Vagina (tissue), 2 donors: ENCODE measurements at regions not wholly inside any gene's neighbourhood (a gene's known extent, or its start where the extent isn't known, plus 50 kb on each side); places are given as distances from the start of the nearest gene placed in this dataset.

Experiments used
- DNase-seq, 2 donors: peaks; one replicate each; pipeline ENCODE4 v3.0.0-alpha.2; 2017; ENCODE audit errors: extremely low spot score in 2 of 2
- H3K27ac ChIP-seq: fragments of 200-600 bp; sonication (generic); one replicate; pipeline ENCODE4 v1.5.1; 2019
- H3K27me3 ChIP-seq: fragments of 200-600 bp; sonication (generic); one replicate; pipeline ENCODE4 v1.5.1; 2019
- H3K36me3 ChIP-seq, 2 donors: fragments of 200-600 bp; sonication (generic); one replicate each; pipeline ENCODE4 v1.5.1; 2017 to 2019
- H3K4me1 ChIP-seq: fragments of 200-600 bp; sonication (generic); one replicate; pipeline ENCODE4 v1.5.1; 2019
- H3K4me3 ChIP-seq, 2 donors: fragments of 200-600 bp; sonication (generic); 1 replicate in 1 of 2; 2 replicates in 1 of 2; pipeline ENCODE4 v1.5.1; 2016 to 2019
- H3K9me3 ChIP-seq: fragments of 200-600 bp; sonication (generic); one replicate; pipeline ENCODE4 v1.5.1; 2019
- POLR2A ChIP-seq, 2 donors: fragments of 450-650 bp; IDR thresholded peaks; one replicate each; pipeline ENCODE4 v1.6.1; 2017; ENCODE audit warnings: antibody characterized with exemption in 2 of 2, mild to moderate bottlenecking in 2 of 2, moderate library complexity in 2 of 2
- POLR2AphosphoS5 ChIP-seq, 2 donors: sonication (generic); formaldehyde crosslinking; IDR thresholded peaks; one replicate each; pipeline ENCODE4 v1.9.0; 2017; ENCODE audit warnings: antibody characterized with exemption in 2 of 2, mild to moderate bottlenecking in 2 of 2, low read depth in 1 of 2; ENCODE audit not compliant: insufficient read depth in 1 of 2
- intact Hi-C: fragments of 100-400 bp; cut with DNase I; formaldehyde crosslinking; loops from one replicate; pipeline ENCODE4 v1.15.1; 2023
- TF ChIP-seq, protein P1 (sequence below), 3 experiments: fragments of 450-650 bp in 2 of 3; fragments of 200-600 bp in 1 of 3; sonication (generic) in 1 of 3; IDR thresholded peaks; one replicate each; pipeline ENCODE4 v1.5.1; 2017 to 2019; ENCODE audit warnings: antibody characterized with exemption in 3 of 3, mild to moderate bottlenecking in 2 of 3, moderate library complexity in 2 of 3

DNA sequence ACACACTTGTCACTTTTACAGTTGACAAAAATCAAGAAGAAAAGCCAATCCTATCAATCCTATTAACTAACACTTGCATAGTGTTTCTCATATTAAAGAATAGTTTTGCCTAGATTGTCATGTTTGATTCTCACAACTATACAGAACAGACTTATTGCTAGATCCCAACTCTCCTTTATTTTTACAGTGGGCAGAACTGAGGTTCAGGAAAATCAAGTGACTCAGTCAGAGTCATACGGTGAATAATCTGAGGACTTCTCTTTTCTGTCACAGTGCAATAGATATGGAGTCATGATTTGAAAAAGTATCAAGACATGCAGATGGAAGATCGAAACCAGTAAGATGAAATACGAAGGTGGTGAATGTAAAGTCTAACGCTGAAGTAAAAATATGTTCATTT is 195.1 kb upstream of the CITED2 start:
- Histone ChIP-seq H3K4me1 (no peaks in the 10 kb centered on the region), H3K9me3 (no peaks in the 10 kb centered on the region), H3K4me3 (no peak overlapping the region), H3K27ac (no peak overlapping the region), H3K27me3 (no peaks in the 10 kb centered on the region), H3K36me3 (no peaks in the 10 kb centered on the region)
- TF ChIP-seq POLR2A (IDR thresholded peaks at IDR 0.05) (no peak), POLR2AphosphoS5 (IDR thresholded peaks at IDR 0.05; ENCODE audit: insufficient read depth in 1 of 2, low read depth in 1 of 2) (no peak)
- TF ChIP-seq, protein P1, sequence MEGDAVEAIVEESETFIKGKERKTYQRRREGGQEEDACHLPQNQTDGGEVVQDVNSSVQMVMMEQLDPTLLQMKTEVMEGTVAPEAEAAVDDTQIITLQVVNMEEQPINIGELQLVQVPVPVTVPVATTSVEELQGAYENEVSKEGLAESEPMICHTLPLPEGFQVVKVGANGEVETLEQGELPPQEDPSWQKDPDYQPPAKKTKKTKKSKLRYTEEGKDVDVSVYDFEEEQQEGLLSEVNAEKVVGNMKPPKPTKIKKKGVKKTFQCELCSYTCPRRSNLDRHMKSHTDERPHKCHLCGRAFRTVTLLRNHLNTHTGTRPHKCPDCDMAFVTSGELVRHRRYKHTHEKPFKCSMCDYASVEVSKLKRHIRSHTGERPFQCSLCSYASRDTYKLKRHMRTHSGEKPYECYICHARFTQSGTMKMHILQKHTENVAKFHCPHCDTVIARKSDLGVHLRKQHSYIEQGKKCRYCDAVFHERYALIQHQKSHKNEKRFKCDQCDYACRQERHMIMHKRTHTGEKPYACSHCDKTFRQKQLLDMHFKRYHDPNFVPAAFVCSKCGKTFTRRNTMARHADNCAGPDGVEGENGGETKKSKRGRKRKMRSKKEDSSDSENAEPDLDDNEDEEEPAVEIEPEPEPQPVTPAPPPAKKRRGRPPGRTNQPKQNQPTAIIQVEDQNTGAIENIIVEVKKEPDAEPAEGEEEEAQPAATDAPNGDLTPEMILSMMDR (IDR thresholded peaks at IDR 0.05) = no peak
- no peak for DNase-seq
- intact Hi-C loops = no loop called here

DNA sequence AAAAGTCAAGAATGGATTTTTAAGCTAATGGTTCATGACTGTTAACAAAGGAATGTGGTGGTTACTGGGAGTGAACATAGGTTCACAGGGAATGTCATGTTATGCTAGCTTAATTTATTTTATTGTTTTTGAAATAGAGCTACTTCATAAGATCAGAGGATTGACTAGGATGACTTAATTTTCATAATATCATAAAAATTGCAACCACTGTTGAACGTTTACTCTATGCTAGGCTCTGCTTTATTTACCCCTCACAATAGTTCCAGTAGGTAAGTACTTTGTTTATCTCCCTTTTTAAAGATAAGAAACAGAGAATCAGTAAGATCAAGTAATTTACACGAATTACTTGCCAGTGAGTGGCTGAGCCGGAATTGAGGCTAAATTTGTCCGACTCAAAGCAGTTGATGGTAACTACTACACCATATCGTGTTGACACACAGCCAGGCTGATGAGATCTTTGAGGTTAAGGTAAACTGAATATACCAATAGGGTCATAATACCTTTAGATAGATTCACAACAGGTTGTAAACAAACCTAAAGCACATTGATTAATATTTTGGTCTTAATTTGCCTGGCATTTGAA is 194.6 kb upstream of the CITED2 start:
- no peak overlapping the region for H3K27ac ChIP-seq
- no peaks in the 10 kb centered on the region for H3K4me1 ChIP-seq
- intact Hi-C loops = no loop called here
- DNase-seq = no peak
- no peaks in the 10 kb centered on the region for H3K36me3 ChIP-seq
- no peaks in the 10 kb centered on the region for H3K27me3 ChIP-seq
- H3K4me3 ChIP-seq = no peak overlapping the region
- no peaks in the 10 kb centered on the region for H3K9me3 ChIP-seq
- no peak for TF ChIP-seq POLR2A (IDR thresholded peaks at IDR 0.05)
- TF ChIP-seq, protein P1 (IDR thresholded peaks at IDR 0.05) = no peak
- TF ChIP-seq POLR2AphosphoS5 (IDR thresholded peaks at IDR 0.05; ENCODE audit: insufficient read depth in 1 of 2, low read depth in 1 of 2) = no peak

DNA sequence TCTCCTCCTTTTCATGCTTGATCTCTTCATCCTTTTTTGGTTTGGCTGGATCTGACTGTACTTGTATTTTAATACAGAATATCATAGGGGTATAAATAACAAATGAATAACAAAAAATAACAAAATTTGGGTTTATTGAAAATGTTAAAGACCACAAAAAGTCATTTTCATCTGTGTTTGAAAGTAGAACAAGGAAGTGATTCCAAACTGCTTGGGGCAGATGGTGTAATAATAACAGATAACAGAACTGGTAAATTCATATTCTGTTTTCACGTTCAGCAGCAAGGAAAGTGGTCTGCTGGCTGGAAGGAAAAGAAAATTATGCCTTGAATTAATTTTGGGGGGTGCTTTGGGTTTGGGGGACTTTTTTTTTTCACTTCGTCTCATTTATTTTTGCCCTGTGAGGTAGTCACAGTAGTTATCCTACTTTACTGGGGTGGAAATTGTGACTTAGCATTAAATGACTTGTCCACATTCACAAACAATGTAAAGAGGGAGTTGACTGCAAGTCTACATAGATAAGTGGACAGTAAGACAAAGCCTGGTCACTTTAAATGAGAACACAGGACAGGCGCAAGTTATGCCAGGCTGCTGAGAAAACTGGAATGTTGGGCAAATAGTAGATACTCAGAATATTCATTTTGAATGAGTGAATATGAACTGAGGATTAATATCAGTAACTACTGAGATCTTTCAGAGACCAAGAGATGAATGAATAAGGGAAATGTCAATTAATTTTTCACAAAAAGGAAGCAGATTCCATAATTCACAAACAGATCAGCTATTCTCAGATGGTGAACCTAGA is 193.9 kb upstream of the CITED2 start:
- Histone ChIP-seq H3K4me1 (no peaks in the 10 kb centered on the region), H3K36me3 (no peaks in the 10 kb centered on the region), H3K27me3 (no peaks in the 10 kb centered on the region), H3K9me3 (no peaks in the 10 kb centered on the region), H3K4me3 (no peak overlapping the region), H3K27ac (no peak overlapping the region)
- TF ChIP-seq, protein P1 (IDR thresholded peaks at IDR 0.05) = no peak
- no peak for DNase-seq
- intact Hi-C loops = no loop called here

DNA sequence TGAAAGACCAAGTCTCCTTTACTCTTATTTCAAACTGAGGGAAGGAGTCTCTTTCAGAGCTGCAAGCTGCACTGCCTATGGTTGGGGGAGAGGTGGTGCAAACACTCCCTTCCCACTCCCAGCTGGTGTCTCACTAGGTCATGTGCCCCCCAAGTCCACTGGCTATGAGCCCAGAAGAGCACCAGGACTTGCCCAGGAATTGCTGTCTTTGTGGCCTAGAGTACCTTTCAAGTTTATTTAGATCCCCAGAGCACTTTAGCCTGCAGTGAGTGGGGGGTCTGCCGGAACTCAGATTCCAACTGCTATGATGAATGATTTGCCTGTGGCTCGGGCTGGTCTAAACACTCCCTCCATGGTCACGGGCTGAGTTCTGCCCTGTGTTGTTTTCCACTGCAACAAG is 192.6 kb upstream of the CITED2 start:
- Histone ChIP-seq H3K36me3 (no peaks in the 10 kb centered on the region), H3K27me3 (no peaks in the 10 kb centered on the region), H3K27ac (no peak overlapping the region), H3K4me3 (no peak overlapping the region), H3K4me1 (no peaks in the 10 kb centered on the region), H3K9me3 (no peaks in the 10 kb centered on the region)
- no peak for DNase-seq
- TF ChIP-seq POLR2A (IDR thresholded peaks at IDR 0.05) (no peak), POLR2AphosphoS5 (IDR thresholded peaks at IDR 0.05; ENCODE audit: insufficient read depth in 1 of 2, low read depth in 1 of 2) (no peak)
- TF ChIP-seq, protein P1 (IDR thresholded peaks at IDR 0.05) = no peak
- intact Hi-C loops = no loop called here

DNA sequence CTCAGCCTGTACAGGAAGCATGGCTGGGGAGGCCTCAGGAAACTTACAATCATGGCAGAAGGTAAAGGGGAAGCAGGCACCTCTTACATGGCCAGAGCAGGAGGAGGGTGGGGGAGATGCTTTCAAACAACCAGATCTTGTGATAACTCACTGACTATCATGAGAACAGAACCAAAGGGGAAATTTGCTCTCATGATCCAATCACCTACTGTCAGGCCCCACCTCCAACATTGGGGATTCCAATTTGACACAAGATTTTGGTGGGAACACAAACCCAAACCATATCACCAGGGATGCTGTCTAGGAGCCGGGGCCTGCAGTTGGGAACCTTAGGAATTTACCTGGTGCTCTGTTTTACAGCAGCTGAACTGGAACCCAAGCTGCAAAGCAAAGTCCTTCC is 191.1 kb upstream of the CITED2 start:
- intact Hi-C loops = no loop called here
- Histone ChIP-seq H3K27me3 (no peaks in the 10 kb centered on the region), H3K9me3 (no peaks in the 10 kb centered on the region), H3K36me3 (no peaks in the 10 kb centered on the region), H3K27ac (no peak overlapping the region), H3K4me3 (no peak overlapping the region), H3K4me1 (no peaks in the 10 kb centered on the region)
- no peak for TF ChIP-seq POLR2A (IDR thresholded peaks at IDR 0.05)
- TF ChIP-seq, protein P1 (IDR thresholded peaks at IDR 0.05) = no peak
- no peak for TF ChIP-seq POLR2AphosphoS5 (IDR thresholded peaks at IDR 0.05; ENCODE audit: insufficient read depth in 1 of 2, low read depth in 1 of 2)
- DNase-seq = no peak
